ENCODE measurements at regions not wholly inside any gene's neighbourhood (a gene's known extent, or its start where the extent isn't known, plus 50 kb on each side); places are given as distances from the start of the nearest gene placed in this dataset.

DNA sequence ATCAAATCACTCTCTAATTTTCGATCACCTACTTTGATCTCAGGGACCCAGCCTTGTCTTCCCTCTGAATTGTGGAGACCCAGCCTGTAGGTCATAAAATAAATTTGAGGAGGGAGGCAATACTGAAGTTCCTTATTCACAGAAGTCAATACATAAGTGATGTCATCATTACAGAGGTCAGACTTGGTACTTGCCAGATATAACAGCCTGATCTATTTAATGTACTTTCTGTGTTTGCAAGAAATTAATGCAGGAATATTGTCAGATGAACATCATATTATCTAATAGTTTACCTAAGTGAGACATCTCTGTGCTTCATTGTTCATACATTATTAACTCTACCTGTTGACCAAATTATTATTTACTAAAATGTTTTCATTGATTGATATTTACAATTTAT, 105.6 kb downstream of the GPAM start:
- TF ChIP-seq, protein P1, sequence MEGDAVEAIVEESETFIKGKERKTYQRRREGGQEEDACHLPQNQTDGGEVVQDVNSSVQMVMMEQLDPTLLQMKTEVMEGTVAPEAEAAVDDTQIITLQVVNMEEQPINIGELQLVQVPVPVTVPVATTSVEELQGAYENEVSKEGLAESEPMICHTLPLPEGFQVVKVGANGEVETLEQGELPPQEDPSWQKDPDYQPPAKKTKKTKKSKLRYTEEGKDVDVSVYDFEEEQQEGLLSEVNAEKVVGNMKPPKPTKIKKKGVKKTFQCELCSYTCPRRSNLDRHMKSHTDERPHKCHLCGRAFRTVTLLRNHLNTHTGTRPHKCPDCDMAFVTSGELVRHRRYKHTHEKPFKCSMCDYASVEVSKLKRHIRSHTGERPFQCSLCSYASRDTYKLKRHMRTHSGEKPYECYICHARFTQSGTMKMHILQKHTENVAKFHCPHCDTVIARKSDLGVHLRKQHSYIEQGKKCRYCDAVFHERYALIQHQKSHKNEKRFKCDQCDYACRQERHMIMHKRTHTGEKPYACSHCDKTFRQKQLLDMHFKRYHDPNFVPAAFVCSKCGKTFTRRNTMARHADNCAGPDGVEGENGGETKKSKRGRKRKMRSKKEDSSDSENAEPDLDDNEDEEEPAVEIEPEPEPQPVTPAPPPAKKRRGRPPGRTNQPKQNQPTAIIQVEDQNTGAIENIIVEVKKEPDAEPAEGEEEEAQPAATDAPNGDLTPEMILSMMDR (IDR thresholded peaks at IDR 0.05): no peak
- intact Hi-C loops (cut with DNase I, micrococcal nuclease): no loop called here
- no peak for ATAC-seq
- Histone ChIP-seq H3K9me3 (no peaks in the 10 kb centered on the region), H3K36me3 (ENCODE audit: low read depth) (no peaks in the 10 kb centered on the region), H3K4me3 (no peak overlapping the region), H3K4me1 (ENCODE audit: low read depth) (no peaks in the 10 kb centered on the region)
- DNase-seq: no peak

DNA sequence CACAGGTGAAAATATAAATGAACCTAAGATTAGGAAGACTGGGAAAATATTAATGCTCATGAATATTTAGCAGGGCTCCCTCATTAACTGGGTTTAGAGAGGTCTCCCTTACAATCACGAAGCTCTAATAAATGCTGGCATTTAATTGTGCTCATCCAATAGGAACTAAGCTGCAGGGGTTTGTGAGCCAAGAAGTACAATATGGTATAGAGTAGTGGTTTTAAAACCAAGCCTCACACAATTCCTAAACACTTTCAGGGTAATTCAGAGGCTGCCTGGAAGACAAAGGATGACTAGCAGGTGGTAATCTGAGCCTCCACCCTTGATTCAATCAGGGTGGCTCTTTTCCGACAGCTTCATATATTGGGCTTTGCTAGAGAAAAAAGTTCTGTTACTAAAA, 103.3 kb downstream of the GPAM start:
- ATAC-seq (no peak), DNase-seq (no peak)
- TF ChIP-seq, protein P1 (IDR thresholded peaks at IDR 0.05): no peak
- Histone ChIP-seq H3K36me3 (ENCODE audit: low read depth) (no peaks in the 10 kb centered on the region), H3K4me3 (no peak overlapping the region), H3K4me1 (ENCODE audit: low read depth) (no peaks in the 10 kb centered on the region), H3K9me3 (no peaks in the 10 kb centered on the region)
- intact Hi-C loops (cut with DNase I, micrococcal nuclease): no loop called here

DNA sequence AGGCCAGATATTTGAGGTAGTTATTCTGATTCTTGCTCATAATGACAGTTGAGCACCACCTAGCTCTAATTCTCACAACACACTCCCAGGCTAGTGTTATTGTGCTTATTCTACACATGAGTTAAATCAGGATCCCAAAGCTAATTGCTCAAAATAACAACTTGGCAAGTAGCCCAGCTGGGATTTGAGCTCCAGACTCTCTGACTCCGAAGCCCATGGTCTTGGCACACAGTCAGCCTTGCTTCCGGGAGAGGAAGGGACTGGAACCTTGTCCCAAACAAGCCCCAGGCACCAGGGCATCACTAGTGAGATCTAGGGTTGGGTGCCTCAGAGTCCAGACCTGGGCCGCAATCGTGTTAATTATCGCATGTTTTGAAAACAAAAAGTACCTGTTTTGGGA, 101.4 kb downstream of the GPAM start:
- ATAC-seq (no peak), DNase-seq (peak in 1 of 3 donors; percentile 4)
- no peaks in the 10 kb centered on the region for H3K36me3 ChIP-seq (ENCODE audit: low read depth)
- no peaks in the 10 kb centered on the region for H3K4me1 ChIP-seq (ENCODE audit: low read depth)
- no peaks in the 10 kb centered on the region for H3K9me3 ChIP-seq
- TF ChIP-seq, protein P1 (IDR thresholded peaks at IDR 0.05): no peak
- no peak overlapping the region for H3K4me3 ChIP-seq
- intact Hi-C loops (cut with DNase I, micrococcal nuclease): no loop called here

DNA sequence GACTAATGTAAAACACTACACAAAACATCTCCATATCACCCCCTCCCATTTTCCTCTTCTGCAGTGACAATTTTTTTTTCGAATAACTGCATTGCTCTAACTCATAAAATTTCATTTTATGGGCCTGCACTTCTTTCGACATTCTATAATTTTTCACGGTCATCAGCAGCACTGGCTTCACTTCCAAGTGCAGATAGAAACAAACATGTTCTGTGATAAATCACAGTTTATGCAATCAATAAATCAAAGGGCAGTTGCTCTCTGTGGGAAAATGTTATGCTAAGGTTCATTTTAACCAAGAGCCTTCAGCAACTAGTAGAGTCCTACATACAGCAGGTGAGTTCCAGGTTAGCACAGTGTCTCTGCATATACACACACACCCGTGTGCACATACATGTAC, 100.1 kb downstream of the GPAM start:
- Histone ChIP-seq H3K36me3 (ENCODE audit: low read depth) (no peaks in the 10 kb centered on the region), H3K4me1 (ENCODE audit: low read depth) (no peaks in the 10 kb centered on the region), H3K4me3 (no peak overlapping the region), H3K9me3 (no peaks in the 10 kb centered on the region)
- intact Hi-C loops (cut with DNase I, micrococcal nuclease): no loop called here
- TF ChIP-seq, protein P1 (IDR thresholded peaks at IDR 0.05): no peak
- ATAC-seq: no peak
- DNase-seq: no peak

DNA sequence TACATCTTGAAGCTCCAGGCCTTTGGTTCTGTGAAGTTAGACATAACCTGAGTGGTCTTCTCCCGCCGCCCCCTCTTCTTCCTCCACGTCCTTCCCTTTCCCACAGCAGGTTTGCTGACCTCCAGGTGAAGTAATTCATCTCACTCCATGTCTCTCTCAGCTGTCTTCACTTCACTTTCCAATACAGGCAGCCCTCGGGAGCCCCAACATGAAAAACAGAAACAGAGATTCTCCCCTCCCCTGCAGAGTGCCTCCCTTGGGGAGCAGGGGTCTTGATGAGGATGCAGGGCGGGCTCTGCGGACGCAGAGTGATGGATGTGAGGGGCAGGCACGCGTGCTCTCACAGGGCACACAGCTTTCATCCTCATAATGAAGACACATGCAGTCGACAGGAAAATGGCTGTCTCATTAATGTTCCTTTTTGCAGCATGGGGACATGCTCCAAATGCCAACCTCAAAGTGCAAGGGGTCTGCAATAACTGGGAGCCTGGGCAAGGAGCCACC, 95.6 kb downstream of the GPAM start:
- no peak overlapping the region for H3K4me3 ChIP-seq
- no peaks in the 10 kb centered on the region for H3K36me3 ChIP-seq (ENCODE audit: low read depth)
- intact Hi-C loops (cut with DNase I, micrococcal nuclease): no loop called here
- H3K4me1 ChIP-seq (ENCODE audit: low read depth): no peaks in the 10 kb centered on the region
- no peak for DNase-seq
- H3K9me3 ChIP-seq: no peaks in the 10 kb centered on the region
- TF ChIP-seq, protein P1 (IDR thresholded peaks at IDR 0.05): no peak
- no peak for ATAC-seq

DNA sequence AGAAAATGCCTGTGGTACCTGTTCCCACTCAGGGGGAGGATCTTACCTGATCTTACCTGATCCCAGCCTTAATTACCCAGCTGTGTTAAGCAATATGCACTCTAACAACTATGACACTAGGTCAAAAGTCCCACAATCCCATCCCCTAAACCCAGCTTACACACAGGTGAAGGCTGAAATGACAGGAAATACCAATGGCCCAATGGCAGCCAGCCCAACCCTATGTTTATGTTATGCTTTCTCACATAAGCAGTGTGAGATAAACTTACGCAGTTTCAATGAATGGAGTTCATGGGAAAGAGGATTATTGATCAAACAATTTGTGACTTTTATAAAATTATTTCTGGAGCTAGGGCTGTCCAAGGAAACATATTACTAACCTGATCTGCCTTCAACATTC, 91.9 kb downstream of the GPAM start:
- Histone ChIP-seq H3K4me3 (no peak overlapping the region), H3K4me1 (ENCODE audit: low read depth) (no peaks in the 10 kb centered on the region), H3K9me3 (no peaks in the 10 kb centered on the region), H3K36me3 (ENCODE audit: low read depth) (no peaks in the 10 kb centered on the region)
- ATAC-seq (no peak), DNase-seq (no peak)
- intact Hi-C loops (cut with DNase I, micrococcal nuclease): no loop called here
- TF ChIP-seq, protein P1 (IDR thresholded peaks at IDR 0.05): no peak

Measured in mucosa of descending colon (tissue), 3 donors.